K562 (cell line): ENCODE measurements at regions not wholly inside any gene's neighbourhood (a gene's known extent, or its start where the extent isn't known, plus 50 kb on each side); places are given as distances from the start of the nearest gene placed in this dataset.

Experiments used
- ATAC-seq: fragments of 200-7000 bp; cut with Tn5 transposase; 3 replicates; pipeline ENCODE4 v1.9.1; 2020; ENCODE audit warnings: moderate library complexity
- BruUV-seq: library from RNA; stranded (reverse); fragments of 400-500 nt; replicated peaks from 2 replicates; lab custom pipeline; 2021; lab: Mats Ljungman, UMichigan
- CTCF ChIA-PET: fragments of 300-600 bp; formaldehyde crosslinking; extraction: SDS; loops from one replicate; lab custom pipeline; 2021; ENCODE audit warnings: low intra/inter-chr PET ratio; lab: Yijun Ruan, JAX
- POLR2A ChIA-PET: fragments of 300-600, 350-650 bp; sonication (Branson Sonifier 250); formaldehyde crosslinking; extraction: SDS; loops from one replicate; lab custom pipeline; 2021; ENCODE audit warnings: antibody characterized with exemption, inconsistent platforms; lab: Yijun Ruan, JAX
- DNase-seq, 4 experiments: peaks; one replicate each; pipeline versions ENCODE4 v3.0.0 to v3.0.0-alpha.2; 2011 to 2018; ENCODE audit warnings: low spot score in 3 of 4, mixed read lengths in 3 of 4; ENCODE audit errors: extremely low read depth in 1 of 4
- FAIRE-seq: peaks from 2 replicates; lab custom pipeline; 2011; peaks lifted over from hg19 to GRCh38; lab: Jason Lieb, UNC
- H2AFZ ChIP-seq: 2 replicates; pipeline ENCODE4 v1.6.0; 2011; ENCODE audit warnings: low read depth, low read length, control low read depth, inconsistent platforms
- H3K27ac ChIP-seq: fragments of 200-600 bp; 3 replicates; pipeline ENCODE4 v1.8.0; 2011; ENCODE audit warnings: low read depth, mild to moderate bottlenecking, control low read depth, inconsistent platforms, low read length, moderate library complexity, mixed read lengths; ENCODE audit errors: extremely low read depth
- H3K27me3 ChIP-seq, 2 experiments: fragments of 300-600 bp in 1 of 2; 2 replicates in 1 of 2; 3 replicates in 1 of 2; pipeline versions ENCODE4 v1.6.0 to v1.8.0; 2011; ENCODE audit warnings: inconsistent platforms in 2 of 2, low read length in 2 of 2, mild to moderate bottlenecking in 1 of 2, mixed read lengths in 1 of 2, moderate library complexity in 1 of 2; ENCODE audit not compliant: control insufficient read depth in 2 of 2, insufficient read depth in 2 of 2
- H3K36me3 ChIP-seq: fragments of 300-600 bp; 3 replicates; pipeline ENCODE4 v1.8.0; 2011; ENCODE audit warnings: mild to moderate bottlenecking, low read length, inconsistent platforms; ENCODE audit not compliant: control insufficient read depth, insufficient read depth
- H3K4me1 ChIP-seq, 2 experiments: fragments of 200-600 bp in 1 of 2; replicated peaks in 1 of 2; 2 replicates in 1 of 2; 3 replicates in 1 of 2; pipeline versions ENCODE4 v1.5.1 to v1.8.0; 2011; ENCODE audit warnings: inconsistent platforms in 2 of 2, low read length in 2 of 2, mild to moderate bottlenecking in 1 of 2, mixed read lengths in 1 of 2, moderate library complexity in 1 of 2; ENCODE audit not compliant: control insufficient read depth in 2 of 2, insufficient read depth in 2 of 2
- H3K4me2 ChIP-seq: 2 replicates; pipeline ENCODE4 v1.6.1; 2011; ENCODE audit warnings: low read length, control low read depth, inconsistent platforms, mixed read lengths; ENCODE audit not compliant: insufficient read depth
- H3K4me3 ChIP-seq: fragments of 200-600 bp; sonication (generic), shearing (Covaris generic); 2 replicates; pipeline ENCODE4 v1.5.1; 2016; ENCODE audit warnings: control low read depth, inconsistent platforms
- H3K79me2 ChIP-seq: fragments of 200-600 bp; 3 replicates; pipeline ENCODE4 v1.8.0; 2011; ENCODE audit warnings: low read length, inconsistent platforms; ENCODE audit not compliant: control insufficient read depth, insufficient read depth
- H3K9ac ChIP-seq, 2 experiments: 2 replicates each; pipeline versions ENCODE4 v1.6.0 to v1.6.1; 2011; ENCODE audit warnings: low read depth in 2 of 2, low read length in 2 of 2, control low read depth in 1 of 2, inconsistent platforms in 1 of 2, mild to moderate bottlenecking in 1 of 2, mixed read lengths in 1 of 2; ENCODE audit not compliant: insufficient read depth in 1 of 2
- H3K9me1 ChIP-seq: one replicate; pipeline ENCODE4 v1.6.0; 2011; ENCODE audit warnings: inconsistent platforms, mild to moderate bottlenecking, low read length, moderate library complexity; ENCODE audit not compliant: control insufficient read depth, insufficient read depth
- H3K9me3 ChIP-seq: replicated peaks from 2 replicates; pipeline ENCODE4 v1.5.1; 2011; ENCODE audit warnings: low read depth, low read length, inconsistent platforms; ENCODE audit not compliant: control insufficient read depth, insufficient read depth
- H4K20me1 ChIP-seq: replicated peaks from 2 replicates; pipeline ENCODE4 v1.6.1; 2011; ENCODE audit warnings: low read length, inconsistent platforms, mixed read lengths; ENCODE audit not compliant: control insufficient read depth, insufficient read depth
- FOS ChIP-seq: IDR thresholded peaks from 3 replicates; pipeline ENCODE4 v1.6.1; 2011; ENCODE audit not compliant: insufficient read length; ENCODE audit errors: extremely low read depth
- MTF1 ChIP-seq: fragments of 250-450 bp; sonication (Bioruptor Pico); IDR thresholded peaks from 2 replicates; pipeline ENCODE4 v1.9.0; 2021; ENCODE audit warnings: moderate library complexity, mild to moderate bottlenecking, inconsistent platforms, borderline replicate concordance
- NFIX ChIP-seq: fragments of 250-450 bp; sonication (Bioruptor Pico); IDR thresholded peaks from 2 replicates; pipeline ENCODE4 v1.4.0; 2020; ENCODE audit warnings: low read depth, mild to moderate bottlenecking, moderate library complexity
- POU5F1 ChIP-seq: fragments of 150-350 bp; IDR thresholded peaks from 2 replicates; pipeline ENCODE4 v1.6.1; 2014; ENCODE audit warnings: borderline replicate concordance, low read length, low read depth, mild to moderate bottlenecking; ENCODE audit not compliant: partially characterized antibody
- SAFB2 ChIP-seq: fragments of 200-400 bp; formaldehyde crosslinking; IDR thresholded peaks from 2 replicates; pipeline ENCODE4 v1.6.1; 2018; ENCODE audit warnings: borderline replicate concordance, low read length, low read depth, moderate library complexity; ENCODE audit not compliant: severe bottlenecking
- SIN3B ChIP-seq: fragments of 450-650 bp; IDR thresholded peaks from 2 replicates; pipeline ENCODE4 v1.6.1; 2017; ENCODE audit warnings: low read depth, mild to moderate bottlenecking, moderate library complexity
- SMC3 ChIP-seq: conservative IDR thresholded peaks from 2 replicates; pipeline ENCODE4 v1.6.1; 2011; ENCODE audit warnings: low read depth, low read length, improper control_type of control experiment; ENCODE audit not compliant: insufficient read depth
- SP2 ChIP-seq: IDR thresholded peaks from 2 replicates; pipeline ENCODE4 v1.6.1; 2011; ENCODE audit warnings: mild to moderate bottlenecking, low read depth, low read length, moderate library complexity; ENCODE audit not compliant: poor library complexity, severe bottlenecking; ENCODE audit errors: extremely low read depth
- ZNF347 ChIP-seq: fragments of 450-650 bp; formaldehyde crosslinking; IDR thresholded peaks from 2 replicates; pipeline ENCODE4 v1.4.0; 2020; ENCODE audit warnings: low read depth, mild to moderate bottlenecking, moderate library complexity
- ZNF75A ChIP-seq: fragments of 450-650 bp; formaldehyde crosslinking; IDR thresholded peaks from 2 replicates; pipeline ENCODE4 v1.4.0; 2020; ENCODE audit warnings: mild to moderate bottlenecking
- WGBS: fragments of 100-300 bp; shearing (Covaris generic); methylation state at CpG from one replicate; pipeline ENCODE4 v1.1.6; 2016; ENCODE audit warnings: low coverage, mixed read lengths; ENCODE audit not compliant: insufficient coverage; ENCODE audit errors: missing lambda C conversion rate; 5-methylcytosine and 5-hydroxymethylcytosine counted together
- in situ Hi-C: fragments of 300-500 bp; cut with MboI; formaldehyde crosslinking; loops from 4 replicates; pipeline ENCODE4 v1.15.0; 2018; ENCODE audit warnings: inconsistent platforms, mixed read lengths
- intact Hi-C: fragments of 100-400 bp; cut with micrococcal nuclease; formaldehyde crosslinking; loops from 2 replicates; pipeline ENCODE4 v1.14.2; 2022

DNA sequence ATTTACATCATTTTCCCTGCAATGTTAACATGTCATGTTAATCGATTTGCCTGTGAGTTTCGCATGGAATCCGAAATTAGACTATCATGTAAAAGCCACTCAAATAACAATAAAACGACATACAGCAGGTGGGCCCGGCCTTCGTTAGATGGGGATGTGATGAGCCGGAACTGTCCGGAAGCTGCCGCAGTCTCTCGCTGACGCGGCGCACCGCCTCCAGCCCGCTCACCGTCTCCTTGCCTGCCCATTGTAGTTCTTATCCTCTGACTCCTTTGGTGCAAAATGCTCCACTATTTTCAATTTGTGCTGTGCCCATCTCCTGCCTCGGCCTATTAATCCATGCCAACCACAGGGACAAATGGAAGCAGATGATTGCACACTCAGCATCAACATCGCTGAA is 877.5 kb upstream of the TENM3 start:
- Histone ChIP-seq H3K4me3 (no peak overlapping the region), H3K36me3 (no peaks in the 10 kb centered on the region), H3K9me3 (no peaks in the 10 kb centered on the region), H3K79me2 (no peaks in the 10 kb centered on the region), H3K4me1 (no peaks in the 10 kb centered on the region), H4K20me1 (no peaks in the 10 kb centered on the region), H3K9ac (no peak overlapping the region), H3K27ac (no peak overlapping the region), H3K9me1 (no peaks in the 10 kb centered on the region), H3K27me3 (no peaks in the 10 kb centered on the region), H3K4me2 (no peak overlapping the region), H2AFZ (no peak overlapping the region)
- no peak for DNase-seq
- 6% methylated on average over 18 of the region's 18 CpGs for WGBS
- POLR2A ChIA-PET, result no interaction called here
- no peak for ATAC-seq
- no TSS peak for BruUV-seq
- intact Hi-C loops, result no loop called here
- in situ Hi-C loops, result no loop called here
- FAIRE-seq, result no peak
- CTCF ChIA-PET, result no interaction called here
- TF ChIP-seq SP2 (no peak), ZNF347 (CRISPR knock-in tag) (no peak), SIN3B (no peak), FOS (no peak), ZNF75A (no peak), MTF1 (CRISPR knock-in tag) (no peak), POU5F1 (no peak), SMC3 (no peak), SAFB2 (no peak), NFIX (CRISPR knock-in tag) (no peak)
